HG03135 (cell line): ENCODE measurements at regions not wholly inside any gene's neighbourhood (a gene's known extent, or its start where the extent isn't known, plus 50 kb on each side); places are given as distances from the start of the nearest gene placed in this dataset.
"Not testable (repeated sequence)": the region's sequence is repeated elsewhere in the genome, so short reads cannot be mapped to it uniquely, and the experiment has no call there.

Source experiments
- ATAC-seq: cut with Tn5 transposase; IDR thresholded peaks from one replicate; pipeline ENCODE4 v1.9.1; 2021; ENCODE audit warnings: mild to moderate bottlenecking, moderate library complexity; ENCODE audit not compliant: unreplicated experiment

- ATAC-seq, result no peak
Measured at GRCh38 chr4:159906517-159906916, 803.6 kb downstream of the RAPGEF2 start.

- no peak for ATAC-seq
Measured at GRCh38 chr4:159910721-159911120, 807.8 kb downstream of the RAPGEF2 start.

GRCh38 chr4:159922119-159922518 is 819.2 kb downstream of the RAPGEF2 start:
- ATAC-seq, result no peak

- no peak for ATAC-seq
Measured at GRCh38 chr4:159925770-159926169, 822.9 kb downstream of the RAPGEF2 start.

GRCh38 chr4:159926871-159927270 is 824.0 kb downstream of the RAPGEF2 start:
- no peak for ATAC-seq

- no peak for ATAC-seq
Measured at GRCh38 chr4:159927781-159928180, 824.9 kb downstream of the RAPGEF2 start.

- not testable (repeated sequence) for ATAC-seq
Measured at GRCh38 chr4:159934602-159935001, 831.7 kb downstream of the RAPGEF2 start.

- ATAC-seq, result peak; percentile 100
Measured at GRCh38 chr4:159937595-159937994, 834.7 kb downstream of the RAPGEF2 start.

GRCh38 chr4:159939681-159940080 is 836.8 kb downstream of the RAPGEF2 start:
- not testable (repeated sequence) for ATAC-seq

GRCh38 chr4:159941076-159941475 is 838.2 kb downstream of the RAPGEF2 start:
- no peak for ATAC-seq

- no peak for ATAC-seq
Measured at GRCh38 chr4:159944477-159944876, 841.6 kb downstream of the RAPGEF2 start.

- peak; percentile 75 for ATAC-seq
Measured at GRCh38 chr4:159946983-159947615, 844.2 kb downstream of the RAPGEF2 start.

GRCh38 chr4:159950707-159951106 is 847.8 kb downstream of the RAPGEF2 start:
- ATAC-seq, result no peak

- ATAC-seq, result no peak
Measured at GRCh38 chr4:159966746-159967145, 863.9 kb downstream of the RAPGEF2 start.

- ATAC-seq, result not testable (repeated sequence)
Measured at GRCh38 chr4:159976871-159977482, 874.1 kb downstream of the RAPGEF2 start.

GRCh38 chr4:159977907-159978617 is 875.2 kb downstream of the RAPGEF2 start:
- no peak for ATAC-seq

GRCh38 chr4:159979351-159979750 is 876.5 kb downstream of the RAPGEF2 start:
- ATAC-seq, result no peak

- no peak for ATAC-seq
Measured at GRCh38 chr4:159979953-159980352, 877.1 kb downstream of the RAPGEF2 start.

- no peak for ATAC-seq
Measured at GRCh38 chr4:159980826-159981468, 878.1 kb downstream of the RAPGEF2 start.

- no peak for ATAC-seq
Measured at GRCh38 chr4:159981469-159981856, 878.6 kb downstream of the RAPGEF2 start.

- no peak for ATAC-seq
Measured at GRCh38 chr4:159983082-159983481, 880.2 kb downstream of the RAPGEF2 start.
